Muscle layer of colon (tissue), 2 donors: ENCODE measurements at regions not wholly inside any gene's neighbourhood (a gene's known extent, or its start where the extent isn't known, plus 50 kb on each side); places are given as distances from the start of the nearest gene placed in this dataset.

ENCODE experiments used
- H3K27ac ChIP-seq: one replicate; pipeline ENCODE4 v1.7.0; 2013; ENCODE audit warnings: low read depth, mild to moderate bottlenecking, low read length, moderate library complexity
- H3K27me3 ChIP-seq, 2 donors: one replicate each; pipeline ENCODE4 v1.7.0; 2013; ENCODE audit warnings: low read length in 2 of 2, mild to moderate bottlenecking in 2 of 2; ENCODE audit not compliant: insufficient read depth in 2 of 2, control insufficient read depth in 1 of 2
- H3K36me3 ChIP-seq: one replicate; pipeline ENCODE4 v1.7.0; 2013; ENCODE audit warnings: mild to moderate bottlenecking, low read length; ENCODE audit not compliant: insufficient read depth
- H3K4me1 ChIP-seq: one replicate; pipeline ENCODE4 v1.7.0; 2013; ENCODE audit warnings: mild to moderate bottlenecking, low read length; ENCODE audit not compliant: insufficient read depth
- H3K4me3 ChIP-seq, 2 donors: one replicate each; pipeline ENCODE4 v1.7.0; 2013; ENCODE audit warnings: low read length in 2 of 2, low read depth in 1 of 2, mild to moderate bottlenecking in 1 of 2, moderate library complexity in 1 of 2
- H3K9ac ChIP-seq: one replicate; pipeline ENCODE4 v1.7.0; 2013; ENCODE audit warnings: low read length
- H3K9me3 ChIP-seq: one replicate; pipeline ENCODE4 v1.7.0; 2013; ENCODE audit warnings: mild to moderate bottlenecking, low read length
- donor health status: abdominal sarcoma.
- donor health status: Adenocarcinoma of cecum.

DNA sequence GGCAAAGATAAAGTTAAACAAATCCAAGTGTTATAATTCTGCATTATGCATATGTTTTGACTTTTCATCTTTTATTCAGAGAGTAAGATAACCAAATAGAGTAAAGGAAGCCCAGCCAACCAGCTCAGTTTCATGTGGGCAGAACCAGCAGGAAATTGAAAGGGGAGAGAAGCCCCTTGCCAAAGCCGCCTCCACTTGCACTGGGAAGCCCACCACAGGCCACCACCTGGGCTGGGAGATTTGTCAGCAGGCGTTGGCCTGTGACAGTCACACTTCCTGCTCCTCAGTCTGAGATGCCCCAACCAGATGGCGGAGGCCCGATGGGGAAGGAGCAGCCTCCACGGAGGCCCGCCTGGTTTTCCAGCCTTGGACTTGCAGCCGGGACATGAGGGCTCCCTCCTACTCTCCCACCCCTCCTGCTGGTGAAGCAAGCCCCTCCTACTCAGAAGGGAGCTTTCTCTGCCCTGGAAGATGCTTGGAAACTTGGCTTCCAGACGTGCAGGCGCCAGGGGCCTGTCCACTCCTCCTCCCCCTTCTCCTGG lies 166.8 kb upstream of the SULF2 start:
- Histone ChIP-seq H3K9ac (no peak overlapping the region), H3K9me3 (no peaks in the 10 kb centered on the region), H3K27ac (no peak overlapping the region), H3K36me3 (no peaks in the 10 kb centered on the region), H3K27me3 (peaks cover 0 to 3% of the 10 kb centered on the region in 2 donors), H3K4me3 (no peak overlapping the region), H3K4me1 (no peaks in the 10 kb centered on the region)

DNA sequence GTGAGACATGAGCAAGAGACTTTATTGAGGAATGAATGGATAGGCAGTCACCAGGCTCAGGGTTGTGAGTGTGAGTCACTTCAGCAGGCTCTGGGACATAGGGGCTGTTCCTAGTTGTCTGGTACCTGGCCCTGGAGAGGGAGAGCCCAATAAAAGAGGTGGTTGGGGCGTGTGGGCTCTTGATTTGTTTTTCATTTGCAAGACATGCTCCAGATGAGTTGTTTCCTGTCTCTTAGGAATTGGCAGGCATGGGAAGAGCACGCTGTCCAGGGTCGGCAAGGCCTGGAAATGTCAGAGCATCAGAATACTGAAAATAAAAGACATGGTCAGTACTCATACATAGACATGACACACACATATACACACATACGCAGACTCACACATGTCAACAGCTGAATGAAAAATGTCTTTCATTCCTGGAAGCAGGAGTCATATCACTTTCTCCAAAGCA lies 166.3 kb upstream of the SULF2 start:
- H3K27ac ChIP-seq: no peak overlapping the region
- no peaks in the 10 kb centered on the region for H3K9me3 ChIP-seq
- peaks cover 0 to 3% of the 10 kb centered on the region in 2 donors for H3K27me3 ChIP-seq
- H3K4me1 ChIP-seq: no peaks in the 10 kb centered on the region
- H3K36me3 ChIP-seq: no peaks in the 10 kb centered on the region
- no peak overlapping the region for H3K9ac ChIP-seq
- no peak overlapping the region for H3K4me3 ChIP-seq

DNA sequence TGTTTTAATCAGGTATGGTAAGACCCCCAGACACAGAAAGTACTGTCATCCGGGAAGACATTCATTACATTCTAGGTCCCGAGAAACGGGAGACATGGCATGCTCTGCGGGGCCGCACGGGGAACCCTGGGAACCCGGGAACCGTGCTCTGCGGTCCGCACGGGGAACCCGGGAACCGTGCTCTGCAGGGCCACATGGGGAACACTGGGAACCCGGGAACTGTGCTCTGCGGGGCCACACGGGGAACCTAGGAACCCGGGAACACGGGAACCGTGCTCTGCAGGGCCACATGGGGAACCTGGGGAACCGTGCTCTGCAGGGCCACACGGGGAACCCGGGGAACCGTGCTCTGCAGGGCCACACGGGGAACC lies 165.6 kb upstream of the SULF2 start:
- no peak overlapping the region for H3K27ac ChIP-seq
- H3K9ac ChIP-seq: no peak overlapping the region
- no peaks in the 10 kb centered on the region for H3K4me1 ChIP-seq
- H3K9me3 ChIP-seq: no peaks in the 10 kb centered on the region
- H3K4me3 ChIP-seq: no peak overlapping the region
- H3K27me3 ChIP-seq: peaks cover 0 to 3% of the 10 kb centered on the region in 2 donors
- no peaks in the 10 kb centered on the region for H3K36me3 ChIP-seq

DNA sequence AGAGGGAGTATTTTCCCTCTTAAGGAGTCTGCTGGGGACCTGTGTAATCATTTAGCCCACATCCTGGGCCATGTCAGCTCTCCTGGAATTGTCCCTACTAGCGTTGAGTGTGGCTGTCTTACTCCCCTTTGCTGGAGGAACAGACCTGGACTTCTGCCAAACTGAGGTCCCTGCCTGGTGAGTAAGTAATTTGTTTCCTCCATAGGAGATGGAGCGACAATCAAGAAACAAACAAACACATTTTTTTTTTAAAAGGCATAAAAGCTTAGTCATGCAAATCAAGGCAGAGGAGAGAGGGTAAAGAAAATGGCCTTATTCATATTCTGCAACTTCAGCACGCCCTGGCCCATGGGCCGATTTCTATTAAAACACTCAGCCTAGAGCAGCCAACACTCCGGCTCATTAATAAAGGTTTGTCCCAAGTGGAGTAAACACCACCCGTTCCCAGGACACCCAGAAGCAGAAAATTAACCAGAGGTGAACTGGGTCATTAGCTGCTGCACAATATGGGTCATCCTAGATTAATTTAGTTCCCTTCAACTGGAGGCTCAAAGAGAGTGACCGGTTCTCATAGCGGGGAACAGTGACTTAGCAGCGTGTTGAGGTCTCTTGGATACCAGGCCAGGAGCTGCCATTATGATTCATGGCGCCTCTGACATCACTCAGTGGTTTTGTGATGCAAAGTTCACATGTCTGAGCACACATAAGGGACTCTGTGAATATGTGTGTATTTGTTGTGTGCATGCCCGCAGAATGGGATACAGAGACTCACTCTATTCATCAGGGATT lies 165.0 kb upstream of the SULF2 start:
- no peak overlapping the region for H3K4me3 ChIP-seq
- no peaks in the 10 kb centered on the region for H3K9me3 ChIP-seq
- no peaks in the 10 kb centered on the region for H3K4me1 ChIP-seq
- peaks cover 0 to 3% of the 10 kb centered on the region in 2 donors for H3K27me3 ChIP-seq
- H3K36me3 ChIP-seq: no peaks in the 10 kb centered on the region
- H3K27ac ChIP-seq: no peak overlapping the region
- H3K9ac ChIP-seq: no peak overlapping the region

DNA sequence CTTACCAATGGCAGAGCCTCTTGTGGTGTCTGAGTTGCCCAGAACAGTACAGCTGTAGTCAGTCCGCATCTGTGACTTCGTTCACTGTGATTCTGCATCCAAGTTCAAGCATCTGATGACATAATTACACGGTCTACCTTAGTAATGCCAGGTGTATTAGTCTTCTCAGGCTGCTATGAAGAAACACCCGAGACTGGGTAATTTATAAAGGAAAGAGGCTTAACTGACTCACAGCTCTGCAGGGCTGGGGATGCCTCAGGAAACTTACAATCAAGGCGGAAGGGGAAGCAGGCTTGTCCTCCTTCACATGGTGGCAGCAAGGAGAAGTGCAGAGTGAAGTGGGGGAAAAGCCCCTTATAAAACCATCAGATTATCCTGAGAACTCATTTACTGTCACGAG lies 163.9 kb upstream of the SULF2 start:
- Histone ChIP-seq H3K4me1 (no peaks in the 10 kb centered on the region), H3K27me3 (peaks cover 0 to 3% of the 10 kb centered on the region in 2 donors), H3K9ac (no peak overlapping the region), H3K4me3 (no peak overlapping the region), H3K27ac (no peak overlapping the region), H3K9me3 (no peaks in the 10 kb centered on the region), H3K36me3 (no peaks in the 10 kb centered on the region)

DNA sequence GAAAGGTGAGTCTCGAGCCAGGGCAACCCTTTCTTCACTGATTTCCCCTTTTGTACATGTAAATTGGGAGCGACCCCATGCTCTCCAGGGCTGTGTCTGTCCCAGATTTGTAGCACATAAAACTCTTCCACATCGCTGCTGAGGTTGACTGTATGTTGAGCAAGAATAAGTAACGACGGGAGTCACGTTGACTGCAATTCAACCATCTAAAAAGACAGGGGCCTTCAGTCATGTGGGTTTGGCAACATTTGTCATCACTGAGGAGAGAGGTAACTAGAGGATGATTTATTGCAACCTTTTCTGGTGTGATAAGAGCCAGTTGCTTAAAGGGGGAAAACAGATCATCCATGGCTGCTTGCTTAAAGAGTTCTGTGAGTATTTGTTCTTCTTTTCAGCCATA lies 159.4 kb upstream of the SULF2 start:
- H3K4me1 ChIP-seq: no peaks in the 10 kb centered on the region
- H3K27me3 ChIP-seq: no peaks in the 10 kb centered on the region
- H3K36me3 ChIP-seq: no peaks in the 10 kb centered on the region
- no peaks in the 10 kb centered on the region for H3K9me3 ChIP-seq
- H3K9ac ChIP-seq: no peak overlapping the region
- H3K4me3 ChIP-seq: no peak overlapping the region
- no peak overlapping the region for H3K27ac ChIP-seq

DNA sequence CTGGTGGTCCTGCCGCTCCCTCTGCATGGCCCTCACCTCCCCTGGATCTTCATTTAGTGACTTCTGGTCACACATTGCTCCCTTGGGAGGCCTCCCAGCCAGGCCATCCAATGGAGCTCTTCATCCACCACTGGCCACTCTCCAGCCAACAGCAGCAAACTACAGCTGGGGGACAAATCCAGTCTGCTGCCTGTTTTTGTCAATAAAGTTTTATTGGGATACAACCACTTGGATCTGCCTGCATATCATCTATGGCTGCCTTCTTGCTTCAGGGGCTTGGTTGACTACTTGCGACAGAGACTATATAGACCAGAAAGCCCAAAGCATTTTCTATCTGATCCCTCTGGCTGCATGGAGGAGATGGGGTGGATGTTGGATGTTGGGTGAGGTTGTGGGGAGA lies 156.6 kb upstream of the SULF2 start:
- no peak overlapping the region for H3K4me3 ChIP-seq
- H3K4me1 ChIP-seq: no peaks in the 10 kb centered on the region
- H3K9me3 ChIP-seq: no peaks in the 10 kb centered on the region
- no peaks in the 10 kb centered on the region for H3K27me3 ChIP-seq
- H3K27ac ChIP-seq: no peak overlapping the region
- H3K9ac ChIP-seq: no peak overlapping the region
- no peaks in the 10 kb centered on the region for H3K36me3 ChIP-seq

DNA sequence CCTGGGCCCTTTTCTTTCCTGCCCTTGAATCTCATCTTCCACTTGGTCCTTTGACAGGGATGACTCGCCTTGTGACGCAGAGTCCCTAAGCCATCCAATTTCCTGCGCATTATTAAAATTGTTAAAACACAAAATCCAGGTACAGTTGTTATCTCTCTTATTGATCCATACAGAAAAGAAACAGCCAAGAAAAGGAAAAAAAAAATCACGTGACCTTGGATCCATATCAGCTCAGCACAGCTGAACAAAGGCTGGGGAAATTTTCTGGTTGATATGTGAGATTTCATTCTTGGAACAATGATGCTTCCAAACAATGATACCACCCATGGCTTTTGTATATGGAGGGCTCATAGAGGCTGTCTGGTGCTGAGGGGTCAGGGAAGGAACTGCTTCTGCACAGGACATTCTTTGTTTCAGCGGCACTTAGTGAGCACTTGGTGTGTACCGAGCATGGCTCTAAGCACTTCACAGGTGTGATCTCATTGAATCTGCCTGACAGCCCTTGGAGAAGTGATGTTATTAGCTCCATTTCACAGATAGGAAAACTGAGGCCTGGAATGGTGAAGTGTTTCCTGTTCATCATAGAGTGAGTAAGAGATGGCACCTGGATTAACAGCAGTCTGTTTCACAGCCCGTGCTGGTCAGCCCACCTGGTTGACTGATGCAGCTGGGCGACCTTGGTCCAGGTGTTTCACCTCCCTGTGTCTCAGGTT lies 155.0 kb upstream of the SULF2 start:
- Histone ChIP-seq H3K27me3 (no peaks in the 10 kb centered on the region), H3K27ac (no peak overlapping the region), H3K9me3 (no peaks in the 10 kb centered on the region), H3K4me3 (no peak overlapping the region), H3K4me1 (no peaks in the 10 kb centered on the region), H3K36me3 (no peaks in the 10 kb centered on the region), H3K9ac (no peak overlapping the region)

DNA sequence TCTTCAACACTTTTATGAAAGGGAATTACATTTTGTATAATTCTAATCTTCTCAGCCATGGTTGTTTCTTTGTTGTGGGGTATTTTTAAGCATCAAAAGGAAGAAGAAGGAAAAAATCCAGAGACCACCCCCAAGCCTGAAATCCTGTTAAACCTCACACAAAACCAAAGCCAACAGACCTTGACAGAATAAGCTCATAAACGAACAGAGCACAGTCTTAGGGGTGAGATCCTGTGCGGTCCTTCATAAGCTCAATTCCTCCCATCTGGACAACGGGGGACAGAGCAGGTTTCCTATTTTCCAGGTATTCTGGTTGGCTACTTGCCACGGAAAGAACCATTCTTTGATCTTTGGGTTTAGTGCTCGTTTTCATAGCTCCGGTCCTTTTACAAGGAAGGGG lies 151.3 kb upstream of the SULF2 start:
- no peaks in the 10 kb centered on the region for H3K9me3 ChIP-seq

DNA sequence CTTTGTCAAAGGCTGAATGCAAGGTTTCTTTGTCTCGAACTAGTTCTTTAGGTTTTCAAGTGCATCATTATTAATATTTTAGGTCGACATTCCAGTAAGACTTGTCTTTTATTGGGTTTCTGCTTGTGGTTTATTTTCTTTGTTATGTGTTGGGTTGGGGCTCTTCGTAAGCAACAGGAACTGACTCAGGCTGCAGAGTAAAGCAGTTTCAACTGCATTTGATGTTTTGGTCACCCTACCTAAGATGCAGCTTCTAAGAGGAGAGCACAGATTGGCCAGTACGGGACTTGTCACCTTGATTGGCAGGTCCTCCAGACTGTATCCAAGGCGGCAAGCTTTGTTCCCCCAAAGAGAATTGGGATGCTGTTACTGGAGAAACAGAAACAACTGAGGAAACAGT lies 149.5 kb upstream of the SULF2 start:
- H3K27me3 ChIP-seq: no peaks in the 10 kb centered on the region
- no peak overlapping the region for H3K27ac ChIP-seq
- H3K4me1 ChIP-seq: no peaks in the 10 kb centered on the region
- no peak overlapping the region for H3K9ac ChIP-seq
- H3K4me3 ChIP-seq: no peak overlapping the region
- H3K9me3 ChIP-seq: no peaks in the 10 kb centered on the region
- no peaks in the 10 kb centered on the region for H3K36me3 ChIP-seq

More for the DNA sequence above, 151.3 kb upstream of the SULF2 start:
- Histone ChIP-seq H3K9ac (no peak overlapping the region), H3K36me3 (no peaks in the 10 kb centered on the region), H3K4me1 (no peaks in the 10 kb centered on the region), H3K27ac (no peak overlapping the region), H3K4me3 (no peak overlapping the region), H3K27me3 (no peaks in the 10 kb centered on the region)

DNA sequence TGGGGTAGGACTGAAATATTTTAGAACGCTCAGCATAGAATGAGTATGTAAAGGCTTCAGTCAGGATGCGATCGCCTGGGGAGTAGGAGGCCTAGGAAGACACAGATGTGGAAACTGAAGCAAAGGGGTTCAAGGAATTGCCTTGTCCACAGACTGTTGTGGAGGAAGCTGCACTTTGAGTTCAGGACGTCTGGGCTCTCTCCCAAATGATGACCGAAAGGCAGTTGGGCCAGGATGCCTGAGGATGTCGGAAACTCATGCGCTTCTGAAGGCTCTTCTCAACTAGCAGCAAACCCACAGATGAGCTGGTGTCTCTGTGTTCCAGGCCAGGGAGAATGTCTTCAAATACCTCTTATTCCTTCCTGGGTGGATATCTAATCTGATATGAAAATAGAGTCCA lies 146.2 kb upstream of the SULF2 start:
- H3K36me3 ChIP-seq: no peaks in the 10 kb centered on the region
- no peaks in the 10 kb centered on the region for H3K27me3 ChIP-seq
- no peaks in the 10 kb centered on the region for H3K4me1 ChIP-seq
- no peak overlapping the region for H3K27ac ChIP-seq
- H3K9me3 ChIP-seq: no peaks in the 10 kb centered on the region
- H3K9ac ChIP-seq: no peak overlapping the region
- no peak overlapping the region for H3K4me3 ChIP-seq
